LNCAP (cell line): ENCODE measurements at regions not wholly inside any gene's neighbourhood (a gene's known extent, or its start where the extent isn't known, plus 50 kb on each side); places are given as distances from the start of the nearest gene placed in this dataset.

Source experiments
- CTCF ChIP-seq: fragments of 450-650 bp; IDR thresholded peaks from 2 replicates; pipeline ENCODE4 v1.5.1; 2017; ENCODE audit warnings: mild to moderate bottlenecking

GRCh38 chr17:70405492-70406220 lies 236.3 kb downstream of the KCNJ2 start:
- TF ChIP-seq CTCF = no peak

GRCh38 chr17:70407506-70407905 lies 238.2 kb downstream of the KCNJ2 start:
- no peak for TF ChIP-seq CTCF

- no peak for TF ChIP-seq CTCF
These were observed 239.4 kb downstream of the KCNJ2 start for GRCh38 chr17:70408768-70409167.

GRCh38 chr17:70414300-70414699 lies 245.0 kb downstream of the KCNJ2 start:
- TF ChIP-seq CTCF = no peak

GRCh38 chr17:70420861-70421445 lies 251.6 kb downstream of the KCNJ2 start:
- no peak for TF ChIP-seq CTCF

GRCh38 chr17:70422862-70423261 lies 253.5 kb downstream of the KCNJ2 start:
- TF ChIP-seq CTCF = no peak

- TF ChIP-seq CTCF = no peak
These were observed 254.2 kb downstream of the KCNJ2 start for GRCh38 chr17:70423562-70423961.
